Erythroblast (primary cell): ENCODE measurements at regions not wholly inside any gene's neighbourhood (a gene's known extent, or its start where the extent isn't known, plus 50 kb on each side); places are given as distances from the start of the nearest gene placed in this dataset.

Experiments
- GATA1 ChIP-seq: IDR thresholded peaks from 2 replicates; pipeline ENCODE4 v1.6.1; 2011; ENCODE audit warnings: low read depth, mild to moderate bottlenecking, control low read depth, low read length, moderate library complexity
- POLR2A ChIP-seq: IDR thresholded peaks from 2 replicates; pipeline ENCODE4 v1.6.1; 2011; ENCODE audit warnings: mild to moderate bottlenecking, low read length

DNA sequence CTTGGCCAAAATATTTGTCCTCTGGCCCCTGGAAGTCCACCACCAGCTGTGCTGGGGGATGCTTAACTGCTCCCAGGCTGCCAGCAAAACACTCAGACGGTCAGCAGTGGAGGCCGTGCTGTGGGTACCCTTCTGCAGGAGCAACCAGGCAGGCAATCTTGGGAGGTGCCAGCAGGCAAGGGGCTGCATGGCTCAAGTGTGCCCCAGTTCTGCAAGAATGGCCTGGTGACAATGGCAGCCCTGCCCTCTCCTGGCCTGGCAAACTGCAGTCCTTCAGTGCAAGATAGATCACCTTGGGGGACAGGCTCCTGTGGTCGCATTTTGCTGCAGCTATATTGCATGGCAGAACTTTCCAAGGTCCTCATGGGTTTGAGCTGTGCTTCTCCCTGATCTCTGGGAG, 728.3 kb downstream of the TMTC2 start:
- TF ChIP-seq POLR2A (no peak), GATA1 (no peak)
